Fibroblast of skin of scalp (primary cell): ENCODE measurements at regions not wholly inside any gene's neighbourhood (a gene's known extent, or its start where the extent isn't known, plus 50 kb on each side); places are given as distances from the start of the nearest gene placed in this dataset.
"Not testable (repeated sequence)": the region's sequence is repeated elsewhere in the genome, so short reads cannot be mapped to it uniquely, and the experiment has no call there.

Experiments
- DNase-seq: peaks from one replicate; pipeline ENCODE4 v3.0.0-alpha.2; 2013

DNA sequence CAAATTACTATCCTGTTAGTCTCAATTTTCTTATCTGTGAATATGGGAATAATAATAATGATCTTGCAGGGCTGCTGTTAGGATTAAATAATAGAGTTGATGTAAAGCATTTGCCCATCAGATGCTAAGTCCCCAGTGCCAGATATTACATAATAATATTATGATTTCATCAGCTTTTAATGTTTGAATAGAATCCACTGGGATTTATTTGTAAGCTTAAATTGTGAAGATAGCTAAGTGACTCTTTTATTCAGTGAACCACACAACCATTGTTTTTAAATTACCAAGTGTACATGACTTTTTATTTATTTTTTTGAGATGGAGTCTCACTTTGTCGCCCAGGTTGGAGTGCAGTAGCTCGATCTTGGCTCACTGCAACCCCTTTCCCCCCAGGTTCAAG is 510.3 kb upstream of the DPP6 start:
- DNase-seq = no peak

DNA sequence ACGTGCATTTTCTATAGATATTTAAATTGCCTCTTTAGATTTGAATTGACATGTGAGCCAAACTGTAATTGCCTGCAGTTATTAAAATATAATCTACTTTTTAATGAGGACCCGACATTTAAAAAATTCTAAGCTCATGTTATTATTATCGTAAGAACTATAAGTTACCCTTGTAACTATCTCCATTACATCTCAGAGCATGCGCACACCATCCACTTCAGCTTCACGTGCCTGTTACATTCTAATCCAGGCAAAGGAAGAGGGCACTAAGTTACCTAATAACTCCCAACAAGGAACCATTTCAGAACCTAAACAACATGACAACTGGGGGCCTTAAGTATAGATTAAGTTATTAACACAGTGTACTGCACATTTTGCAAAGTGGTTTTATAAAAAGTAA is 509.0 kb upstream of the DPP6 start:
- DNase-seq = no peak

GRCh38 chr7:153550173-153550572 is 502.0 kb upstream of the DPP6 start:
- DNase-seq = no peak

DNA sequence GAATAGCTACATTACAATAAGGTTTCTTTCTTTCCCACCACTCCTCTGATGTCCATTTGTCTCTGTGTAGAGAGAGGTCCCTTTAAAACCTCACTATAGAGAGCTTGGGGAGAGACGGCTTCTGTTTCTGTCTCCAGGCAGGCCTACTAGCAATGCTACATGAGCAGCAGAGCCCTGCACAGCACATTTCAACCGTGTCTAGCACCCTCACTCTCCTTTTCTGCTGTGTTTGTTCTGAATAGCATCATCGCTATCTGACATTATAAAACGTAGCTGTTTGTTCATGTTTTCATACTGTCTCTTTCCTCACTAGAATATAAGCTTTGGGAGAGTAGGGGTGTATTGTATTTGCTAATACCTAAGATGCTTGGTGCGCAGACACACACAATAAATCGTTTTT is 487.8 kb upstream of the DPP6 start:
- no peak for DNase-seq

DNA sequence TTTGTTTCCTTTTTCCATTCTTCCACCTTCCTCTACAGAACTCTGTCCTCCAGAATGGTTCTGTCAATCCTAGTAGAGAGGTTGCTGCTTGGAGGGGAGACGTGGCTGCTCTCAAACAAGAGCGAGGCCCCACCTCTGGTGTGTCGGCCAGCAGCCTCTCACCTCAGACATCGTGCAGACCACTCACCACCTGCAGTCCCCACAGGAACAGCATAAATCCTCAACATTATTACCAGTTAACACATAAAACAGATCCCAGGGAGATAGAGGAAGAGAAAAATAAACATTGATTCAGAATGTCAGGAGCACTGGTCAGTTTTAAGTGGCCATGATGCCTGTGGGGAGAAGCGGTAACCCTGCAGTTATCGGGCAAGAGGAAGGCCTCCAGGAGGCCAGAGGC is 485.9 kb upstream of the DPP6 start:
- DNase-seq = no peak

DNA sequence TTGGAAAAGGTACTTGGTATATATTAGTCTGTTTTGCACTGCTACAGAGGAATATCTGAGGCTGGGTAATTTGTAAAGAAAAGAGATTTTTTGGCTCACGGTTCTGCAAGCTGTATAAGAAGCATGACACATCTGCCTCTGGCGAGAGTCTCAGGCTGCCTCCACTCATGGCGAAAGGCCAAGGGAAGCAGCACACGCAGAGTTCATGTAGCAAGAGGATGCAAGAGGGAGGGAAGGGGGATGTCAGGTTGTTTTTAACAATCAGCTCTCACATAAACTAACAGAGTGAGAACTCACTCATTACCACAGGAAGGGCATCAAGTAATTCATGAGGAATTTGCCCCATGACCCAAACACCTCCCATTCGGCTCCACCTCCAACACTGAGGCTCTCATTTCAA is 484.8 kb upstream of the DPP6 start:
- no peak for DNase-seq

DNA sequence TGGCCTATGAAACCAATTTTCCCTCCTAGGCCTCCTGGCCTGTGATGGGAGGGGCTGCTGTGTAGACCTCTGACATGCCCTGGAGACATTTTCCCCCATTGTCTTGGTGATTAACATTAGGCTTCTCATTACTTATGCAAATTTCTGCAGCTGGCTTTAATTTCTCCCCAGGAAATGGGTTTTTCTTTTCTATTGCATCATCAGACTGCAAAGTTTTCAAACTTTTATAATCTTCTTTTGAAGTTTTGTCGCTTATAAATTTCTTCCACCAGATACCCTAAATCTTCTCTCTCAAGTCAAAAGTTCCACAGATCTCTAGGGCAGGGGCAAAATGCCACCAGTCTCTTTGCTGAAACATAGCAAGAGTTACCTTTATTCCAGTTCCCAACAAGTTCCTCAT is 482.7 kb upstream of the DPP6 start:
- not testable (repeated sequence) for DNase-seq

DNA sequence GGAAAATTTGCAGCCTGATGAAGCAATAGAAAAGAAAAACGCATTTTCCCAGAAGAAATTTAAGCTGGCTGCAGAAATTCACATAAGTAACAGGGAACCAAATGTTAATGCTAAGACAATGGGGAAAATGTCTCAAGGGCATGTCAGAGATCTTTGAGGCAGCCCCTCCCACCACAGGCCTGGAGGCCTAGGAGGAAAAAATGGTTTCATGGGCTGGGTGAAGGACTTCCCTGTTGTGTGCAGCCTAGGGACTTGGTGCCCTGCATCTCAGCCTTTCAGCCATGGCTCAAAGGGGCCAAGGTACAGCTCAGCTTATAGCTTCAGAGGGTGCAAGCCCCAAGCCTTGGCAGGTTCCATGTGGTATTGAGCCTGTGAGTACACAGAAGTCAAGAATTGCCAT is 476.1 kb upstream of the DPP6 start:
- no peak for DNase-seq

- no peak for DNase-seq
These were observed 470.8 kb upstream of the DPP6 start for GRCh38 chr7:153581419-153581818.

DNA sequence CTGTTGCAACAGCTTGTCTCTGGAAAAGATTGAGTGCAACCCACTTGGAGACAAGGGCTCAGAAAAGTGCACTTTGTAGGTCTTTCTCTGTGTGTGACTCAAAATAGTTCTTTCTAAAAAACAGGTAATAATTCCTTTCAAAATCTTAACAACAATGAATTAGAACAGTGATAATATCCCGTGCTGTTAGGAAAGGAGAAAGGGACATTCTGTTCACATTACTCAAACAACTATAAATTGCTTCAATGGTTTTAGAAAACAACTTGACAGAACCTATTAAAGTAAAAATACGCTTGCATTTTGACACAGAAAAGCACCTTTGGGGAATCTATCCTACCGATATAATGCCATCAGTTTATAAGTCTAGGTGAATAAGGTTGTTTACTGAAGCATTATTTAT is 468.1 kb upstream of the DPP6 start:
- no peak for DNase-seq

GRCh38 chr7:153588586-153588985 is 463.6 kb upstream of the DPP6 start:
- DNase-seq = no peak

- no peak for DNase-seq
These were observed 462.1 kb upstream of the DPP6 start for GRCh38 chr7:153590136-153590535.

DNA sequence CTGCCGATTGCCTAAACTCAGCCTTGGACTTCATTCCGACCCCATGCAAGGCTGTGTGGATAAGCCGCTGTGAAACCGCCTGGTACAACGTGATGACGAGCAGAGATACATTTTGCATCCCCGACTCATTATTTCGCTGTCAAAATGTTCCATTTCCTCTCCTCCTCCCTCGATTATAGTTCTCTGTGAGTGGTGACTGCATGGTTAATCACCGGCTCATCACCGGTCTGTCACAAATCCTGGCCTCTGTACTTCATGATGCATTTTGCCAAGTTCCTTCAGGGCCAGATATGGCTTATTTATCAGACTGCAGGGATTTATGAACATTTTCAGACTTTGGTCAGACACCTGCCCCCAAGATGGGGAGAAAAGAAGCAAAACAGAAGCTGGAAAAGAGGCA is 461.6 kb upstream of the DPP6 start:
- no peak for DNase-seq

GRCh38 chr7:153607354-153607753 is 444.8 kb upstream of the DPP6 start:
- DNase-seq = no peak

DNA sequence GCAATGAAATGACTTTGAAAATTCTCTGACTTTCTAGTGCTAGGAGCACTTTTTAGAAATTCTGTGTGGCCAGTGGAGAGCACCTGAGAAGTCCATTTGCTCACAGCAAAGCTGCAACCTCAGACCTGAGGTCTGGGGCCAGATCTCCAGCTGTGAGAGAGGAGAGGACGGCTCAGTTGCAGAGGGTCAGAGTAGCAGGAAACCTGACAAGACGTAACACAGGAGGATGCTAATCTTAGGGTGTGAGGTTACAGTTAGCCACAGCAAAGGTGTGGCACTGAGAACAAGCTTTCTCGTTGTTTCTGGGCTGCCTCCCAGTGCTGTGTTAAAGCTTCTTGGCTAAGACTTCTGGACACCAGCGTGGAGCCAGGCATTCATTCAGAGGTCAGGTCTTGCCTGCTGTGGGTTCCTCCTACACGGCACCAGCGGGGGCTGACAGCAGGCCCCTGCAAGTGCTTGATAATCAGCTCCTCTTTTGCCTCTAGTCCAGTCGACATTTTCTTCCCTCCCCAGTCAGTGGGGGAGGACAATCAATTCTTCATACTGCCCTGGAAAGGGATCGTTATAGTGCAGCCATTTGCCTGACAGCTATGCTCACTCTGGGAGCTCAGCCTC is 435.4 kb upstream of the DPP6 start:
- no peak for DNase-seq

DNA sequence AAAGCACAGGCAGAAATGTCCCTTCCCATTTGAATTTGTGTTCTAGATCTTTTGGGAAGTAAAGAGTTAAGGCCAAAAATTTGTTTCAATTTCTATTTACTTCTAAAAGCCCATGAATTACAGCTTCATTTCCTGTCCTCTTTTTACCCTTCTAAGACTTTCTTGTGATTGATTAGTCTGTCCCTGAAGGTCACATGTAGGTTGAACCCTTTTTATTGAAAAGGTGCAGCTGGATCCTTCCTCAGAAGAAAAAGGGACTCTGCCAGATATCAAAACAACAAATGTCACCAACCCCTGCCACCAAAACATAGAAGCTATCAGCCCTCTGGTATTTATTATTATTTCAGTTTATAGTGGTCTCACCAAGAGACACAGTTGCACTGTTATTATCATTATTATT is 424.9 kb upstream of the DPP6 start:
- DNase-seq = no peak

GRCh38 chr7:153628406-153628805 is 423.8 kb upstream of the DPP6 start:
- DNase-seq = no peak

DNA sequence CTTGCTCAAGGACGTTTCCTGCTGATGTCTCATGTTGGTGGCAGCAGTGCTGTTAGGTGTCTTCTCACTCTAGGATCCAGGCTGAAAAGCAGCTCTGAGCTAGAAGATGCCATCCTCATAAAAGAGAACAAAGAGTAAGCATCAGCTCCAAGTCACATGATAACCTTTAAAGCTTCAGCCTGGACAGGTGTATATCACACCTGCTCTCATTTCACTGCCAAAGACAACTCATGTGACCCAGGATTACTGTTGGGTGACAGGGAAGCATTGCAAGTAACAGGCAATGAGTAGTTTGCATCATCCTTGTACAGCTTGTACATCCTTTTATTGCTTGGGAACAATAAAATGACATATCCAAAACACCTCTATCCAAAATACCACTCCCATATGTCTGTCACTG is 423.4 kb upstream of the DPP6 start:
- DNase-seq = no peak

- no peak for DNase-seq
These were observed 413.3 kb upstream of the DPP6 start for GRCh38 chr7:153638821-153639435.

DNA sequence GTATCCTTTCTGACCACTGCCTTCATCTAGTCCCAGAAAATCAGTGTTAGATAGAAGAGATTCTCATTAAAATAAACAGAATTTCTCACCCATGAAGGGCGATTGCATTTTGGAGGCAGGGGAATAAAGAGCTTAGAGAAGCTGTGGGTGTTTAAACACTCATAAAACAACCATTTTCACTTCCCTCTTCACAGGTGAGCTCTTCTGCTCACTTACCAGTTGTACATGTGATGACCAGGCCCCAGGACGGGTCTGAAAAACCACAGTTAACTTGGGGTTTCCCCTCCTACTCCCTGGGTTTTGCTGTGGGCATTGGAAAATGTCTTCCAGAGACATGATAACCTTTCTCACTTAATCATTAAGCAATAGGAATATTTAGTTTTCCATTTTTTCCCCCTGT is 411.6 kb upstream of the DPP6 start:
- DNase-seq = no peak

GRCh38 chr7:153641199-153641598 is 411.0 kb upstream of the DPP6 start:
- DNase-seq = no peak

- no peak for DNase-seq
These were observed 409.2 kb upstream of the DPP6 start for GRCh38 chr7:153642989-153643388.

DNA sequence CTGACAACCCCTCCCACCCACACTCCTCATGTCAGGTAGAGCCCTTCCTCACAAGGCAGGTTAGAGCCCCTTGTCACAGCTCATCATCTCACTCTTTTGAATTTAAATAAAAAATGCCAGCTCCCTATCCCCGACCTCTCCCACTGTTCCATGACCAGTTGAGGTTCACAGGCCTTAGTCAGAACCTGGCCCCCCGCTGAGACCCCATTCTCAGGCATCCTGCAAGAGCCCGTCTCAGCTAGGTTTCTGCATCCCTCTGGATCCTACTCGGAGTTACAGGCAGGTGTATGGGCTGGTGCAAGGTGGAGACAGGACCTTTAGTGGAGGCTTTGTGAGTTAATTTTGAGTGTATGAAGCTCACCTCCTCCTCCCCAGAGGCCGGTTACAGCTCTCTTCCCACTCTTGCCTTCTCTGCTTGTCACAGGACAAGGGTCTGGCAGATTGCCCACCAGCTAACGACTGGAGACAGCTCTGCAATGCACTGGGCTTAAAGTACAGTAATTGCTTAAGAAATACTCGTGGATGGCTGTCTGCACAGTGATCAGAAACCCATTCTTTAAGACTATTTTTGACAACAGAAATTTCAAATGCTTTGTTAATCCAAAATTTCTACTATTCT is 394.9 kb upstream of the DPP6 start:
- DNase-seq = no peak

DNA sequence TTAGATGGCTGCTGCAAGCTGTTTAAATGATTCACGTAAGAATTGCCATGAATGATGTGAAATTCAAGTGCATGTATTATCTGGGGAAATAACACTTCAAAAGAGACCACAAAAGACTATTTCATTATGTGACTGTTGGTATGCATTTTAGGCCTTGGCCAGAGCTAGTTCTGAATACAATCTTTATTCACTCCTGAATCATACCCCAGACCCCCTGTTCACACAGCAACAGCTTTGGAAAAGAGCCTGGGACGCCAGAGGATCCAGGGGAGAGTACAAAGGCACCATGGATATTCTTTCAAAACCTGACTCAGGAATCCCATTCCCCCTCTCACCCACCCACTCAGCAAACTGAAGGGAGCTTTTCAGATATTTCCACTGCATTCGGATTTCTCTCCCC is 377.1 kb upstream of the DPP6 start:
- no peak for DNase-seq

GRCh38 chr7:153682628-153683027 is 369.6 kb upstream of the DPP6 start:
- DNase-seq = no peak
